IPS DF 6.9 (cell line): ENCODE measurements at regions not wholly inside any gene's neighbourhood (a gene's known extent, or its start where the extent isn't known, plus 50 kb on each side); places are given as distances from the start of the nearest gene placed in this dataset.
A peak's percentile ranks its signal among the peaks of the same experiment; 100 is the strongest.
"Not testable (repeated sequence)": the region's sequence is repeated elsewhere in the genome, so short reads cannot be mapped to it uniquely, and the experiment has no call there.

Source experiments
- DNase-seq: peaks from one replicate; pipeline ENCODE4 v3.0.0-alpha.2; 2013; ENCODE audit warnings: low read depth, low spot score
- H3K27ac ChIP-seq: one replicate; pipeline ENCODE4 v1.5.1; 2013; ENCODE audit warnings: low read length, control low read depth
- H3K27me3 ChIP-seq: 2 replicates; pipeline ENCODE4 v1.6.1; 2013; ENCODE audit warnings: mild to moderate bottlenecking, low read length; ENCODE audit not compliant: control insufficient read depth, insufficient read depth
- H3K36me3 ChIP-seq: 2 replicates; pipeline ENCODE4 v1.6.1; 2013; ENCODE audit warnings: low read length; ENCODE audit not compliant: control insufficient read depth, insufficient read depth
- H3K4me1 ChIP-seq: 2 replicates; pipeline ENCODE4 v1.6.1; 2013; ENCODE audit warnings: low read length; ENCODE audit not compliant: control insufficient read depth, insufficient read depth
- H3K4me3 ChIP-seq: 2 replicates; pipeline ENCODE4 v1.5.1; 2013; ENCODE audit warnings: mild to moderate bottlenecking, low read length
- H3K9me3 ChIP-seq: 2 replicates; pipeline ENCODE4 v1.6.1; 2013; ENCODE audit warnings: low read length, inconsistent platforms; ENCODE audit not compliant: control insufficient read depth, insufficient read depth
- WGBS: extraction: QIAGEN DNeasy Blood & Tissue Kit; methylation state at CpG from one replicate; pipeline ENCODE4 v1.1.7; 2013; ENCODE audit warnings: mixed read lengths, missing lambda C conversion rate; ENCODE audit not compliant: insufficient read length, insufficient coverage; 5-methylcytosine and 5-hydroxymethylcytosine counted together

DNA sequence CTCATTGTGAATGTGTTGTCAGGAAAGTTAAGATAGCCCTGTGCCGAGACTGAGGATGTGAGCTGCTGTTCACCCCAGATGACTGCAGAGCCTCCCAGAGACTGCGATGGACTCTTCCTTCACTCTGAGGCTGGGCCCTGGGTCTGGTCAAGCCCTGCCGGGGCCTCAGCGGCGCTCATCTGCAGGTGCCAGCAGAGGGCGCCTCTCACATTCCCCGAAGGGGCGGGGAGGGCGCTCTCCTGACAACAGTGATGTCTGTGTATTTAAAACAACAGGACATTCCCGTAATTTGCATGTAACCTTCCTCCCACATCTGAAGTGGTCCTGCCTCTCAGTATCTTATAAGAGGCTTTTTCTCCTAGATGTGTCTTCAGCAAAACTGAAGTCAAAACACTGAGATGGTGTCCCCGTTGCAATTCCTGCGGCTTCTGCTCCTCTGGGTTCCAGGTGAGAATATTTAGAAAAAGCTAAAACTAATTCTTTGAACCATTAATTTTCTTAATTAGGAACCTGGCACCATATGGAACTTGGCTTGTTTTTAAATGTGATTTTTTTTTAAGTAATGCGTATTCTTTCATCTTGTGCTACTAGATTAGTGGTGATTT, 1377.9 kb downstream of the RPIA start:
- Histone ChIP-seq H3K27ac (no peak overlapping the region), H3K36me3 (no peaks in the 10 kb centered on the region), H3K9me3 (peaks cover 7% of the 10 kb centered on the region), H3K4me1 (no peaks in the 10 kb centered on the region), H3K27me3 (no peaks in the 10 kb centered on the region), H3K4me3 (no peak overlapping the region)
- no CpG with 5 or more reads among the region's 13 CpGs for WGBS
- DNase-seq: peak; percentile 13

DNA sequence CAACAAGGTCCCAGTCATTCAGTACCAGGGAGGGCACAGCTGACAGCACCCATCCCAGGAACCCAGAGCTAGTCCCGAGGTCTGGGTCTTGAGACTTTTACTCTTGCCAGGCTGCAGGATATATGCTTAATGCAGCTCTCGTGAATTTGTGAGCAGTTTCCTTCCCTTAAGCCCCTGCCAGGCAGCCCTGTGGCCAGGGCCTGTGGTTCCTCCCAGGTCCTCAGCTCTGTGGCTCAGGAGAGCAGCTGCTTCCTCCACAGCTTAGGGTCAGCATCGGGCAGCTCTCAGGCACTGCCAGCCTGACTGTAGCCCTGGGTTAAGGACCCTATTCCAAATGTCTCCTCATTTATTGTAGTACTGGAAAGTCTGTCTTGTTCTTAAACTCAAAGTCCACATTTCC, 1384.8 kb downstream of the RPIA start:
- no peaks in the 10 kb centered on the region for H3K36me3 ChIP-seq
- DNase-seq: no peak
- no CpG with 5 or more reads among the region's 3 CpGs for WGBS
- no peak overlapping the region for H3K27ac ChIP-seq
- no peak overlapping the region for H3K4me3 ChIP-seq
- H3K27me3 ChIP-seq: no peaks in the 10 kb centered on the region
- H3K9me3 ChIP-seq: peaks cover 5% of the 10 kb centered on the region
- H3K4me1 ChIP-seq: no peaks in the 10 kb centered on the region

DNA sequence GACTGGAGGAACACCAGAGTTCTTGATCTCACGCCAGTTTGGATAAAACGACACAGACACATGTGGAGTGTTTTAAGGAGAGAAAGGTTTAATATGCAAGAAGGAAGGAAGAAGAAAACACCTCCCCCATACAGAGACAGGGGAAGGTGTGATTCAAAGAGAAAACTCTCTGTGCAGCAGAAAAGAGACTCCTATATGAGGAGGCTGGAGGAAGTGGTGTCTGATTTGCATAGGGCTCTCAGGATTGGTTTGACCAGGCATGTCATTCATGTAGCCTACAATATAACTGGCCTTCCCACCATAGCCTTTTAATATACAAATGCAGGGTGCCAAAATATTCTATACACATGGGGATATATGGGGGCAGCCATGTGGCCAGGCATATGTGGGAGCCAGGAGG, 1386.5 kb downstream of the RPIA start:
- Histone ChIP-seq H3K36me3 (no peaks in the 10 kb centered on the region), H3K4me3 (no peak overlapping the region), H3K27ac (no peak overlapping the region), H3K27me3 (no peaks in the 10 kb centered on the region), H3K9me3 (peaks cover 2% of the 10 kb centered on the region), H3K4me1 (no peaks in the 10 kb centered on the region)
- DNase-seq: no peak
- no CpG with 5 or more reads among the region's 2 CpGs for WGBS

DNA sequence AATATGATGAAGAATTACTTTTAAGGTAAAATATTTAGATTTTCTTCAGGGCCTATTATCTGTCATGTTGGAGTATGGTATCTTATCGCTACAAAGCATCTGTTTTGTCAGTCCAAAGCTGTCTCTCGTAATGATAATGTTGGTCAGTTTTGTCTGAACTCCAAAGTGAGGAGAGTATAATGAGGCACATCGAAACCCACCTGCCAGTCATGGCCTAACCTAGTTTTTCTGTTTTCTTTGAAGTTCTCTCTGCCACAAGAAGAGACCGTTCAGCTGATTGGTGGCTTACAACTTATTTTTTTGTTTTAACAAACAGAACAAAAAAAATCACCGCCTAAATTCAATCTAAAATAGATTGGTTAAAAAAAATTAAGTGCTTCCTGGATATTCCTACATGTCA, 1387.9 kb downstream of the RPIA start:
- DNase-seq: no peak
- no peaks in the 10 kb centered on the region for H3K4me1 ChIP-seq
- no peak overlapping the region for H3K27ac ChIP-seq
- H3K36me3 ChIP-seq: no peaks in the 10 kb centered on the region
- WGBS: no CpG with 5 or more reads among the region's 5 CpGs
- no peaks in the 10 kb centered on the region for H3K9me3 ChIP-seq
- H3K4me3 ChIP-seq: no peak overlapping the region
- no peaks in the 10 kb centered on the region for H3K27me3 ChIP-seq

DNA sequence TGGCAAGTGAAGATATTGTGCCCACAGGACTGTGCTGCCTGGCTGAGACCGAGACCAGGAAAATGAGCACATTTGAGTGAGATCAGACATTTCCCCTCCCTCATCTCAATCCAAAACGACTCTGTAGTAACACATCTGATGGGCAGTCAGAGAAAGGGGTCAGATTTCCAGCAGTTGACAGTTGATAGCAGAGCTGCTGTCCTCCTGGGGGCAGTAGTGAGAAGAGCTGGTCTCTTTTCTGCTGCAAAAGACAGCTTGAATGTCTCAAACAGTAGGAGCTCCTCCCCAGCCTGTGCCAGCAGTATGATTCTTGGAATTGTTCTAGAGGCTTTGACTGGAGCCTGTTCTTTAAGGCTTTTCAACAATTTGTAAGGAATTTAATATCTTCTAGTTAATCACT, 1396.3 kb downstream of the RPIA start:
- H3K4me1 ChIP-seq, H3K27ac ChIP-seq, H3K36me3 ChIP-seq, H3K4me3 ChIP-seq, DNase-seq, H3K9me3 ChIP-seq, H3K27me3 ChIP-seq: not testable (repeated sequence)
- WGBS: no CpG with 5 or more reads among the region's 2 CpGs

DNA sequence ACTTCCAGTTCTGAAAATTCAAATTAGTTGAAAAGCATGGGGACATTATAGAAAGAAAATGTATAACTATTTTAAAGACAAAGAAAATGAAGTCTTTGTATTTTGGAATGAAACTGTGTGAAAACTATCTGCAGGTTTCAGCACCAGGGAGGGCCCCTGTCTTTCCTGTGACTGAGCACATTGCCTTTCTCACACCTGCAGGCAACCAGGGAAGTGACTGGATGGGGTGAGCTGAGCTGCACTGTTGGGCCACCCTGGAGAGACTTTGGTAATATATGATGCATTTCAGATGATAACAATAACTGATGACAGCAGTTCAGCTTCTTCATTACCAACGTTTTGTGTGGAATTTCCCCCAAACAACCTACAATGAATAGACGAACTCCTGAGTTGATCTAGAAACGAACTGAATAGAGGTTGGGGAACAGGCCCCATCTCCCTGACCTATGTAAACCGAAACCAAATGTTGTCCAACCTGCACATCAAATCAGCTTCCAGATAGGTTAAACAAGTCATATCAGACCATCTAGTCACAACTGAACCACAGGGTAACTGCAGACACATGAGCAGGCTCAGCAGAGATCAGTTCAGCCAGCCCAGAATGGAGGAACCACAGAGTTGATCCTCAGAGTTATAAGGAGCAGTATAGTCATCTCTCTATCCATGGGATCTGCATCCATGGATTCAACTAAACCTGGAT, 1402.2 kb downstream of the RPIA start:
- no CpG with 5 or more reads among the region's 4 CpGs for WGBS
- H3K27ac ChIP-seq, H3K9me3 ChIP-seq, DNase-seq, H3K4me3 ChIP-seq, H3K36me3 ChIP-seq, H3K27me3 ChIP-seq, H3K4me1 ChIP-seq: not testable (repeated sequence)

DNA sequence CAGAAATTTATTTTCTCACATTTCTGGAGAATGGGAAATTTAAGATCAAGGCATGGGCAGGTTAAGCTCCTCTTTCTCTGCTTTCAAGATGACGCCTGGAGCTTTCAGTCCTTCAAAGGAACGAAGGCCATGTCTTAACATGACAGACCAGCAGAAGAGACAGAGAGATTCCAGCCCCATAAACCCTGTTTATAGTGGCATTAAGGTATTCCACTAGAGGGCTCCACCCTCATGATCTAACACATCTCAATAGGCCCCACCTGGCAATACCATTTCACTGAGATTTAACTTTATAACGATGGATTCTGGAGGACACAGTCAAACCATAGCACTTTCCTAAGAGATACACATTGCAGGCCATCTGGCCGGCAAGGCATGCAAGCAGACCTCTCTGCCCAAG, 1406.1 kb downstream of the RPIA start:
- H3K27me3 ChIP-seq, DNase-seq, H3K27ac ChIP-seq, H3K36me3 ChIP-seq, H3K4me3 ChIP-seq, H3K9me3 ChIP-seq, H3K4me1 ChIP-seq: not testable (repeated sequence)
- WGBS: no CpG with 5 or more reads among the region's 4 CpGs

DNA sequence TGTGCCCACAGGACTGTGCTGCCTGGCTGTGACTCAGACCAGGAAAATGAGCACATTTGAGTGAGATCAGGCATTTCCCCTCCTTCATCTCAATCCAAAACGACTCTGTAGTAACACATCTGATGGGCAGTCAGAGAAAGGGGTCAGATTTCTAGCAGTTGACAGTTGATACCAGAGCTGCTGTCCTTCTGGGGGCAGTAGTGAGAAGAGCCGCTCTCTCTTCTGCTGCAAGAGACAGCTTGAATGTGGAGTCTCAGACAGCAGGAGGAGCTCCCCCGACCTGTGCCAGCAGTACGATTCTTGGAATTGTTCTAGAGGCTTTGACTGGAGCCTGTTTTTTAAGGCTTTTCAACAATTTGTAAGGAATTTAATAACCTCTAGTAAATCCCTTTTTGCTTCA, 1413.7 kb downstream of the RPIA start:
- not testable (repeated sequence) for H3K27me3 ChIP-seq, H3K36me3 ChIP-seq, H3K9me3 ChIP-seq, H3K4me3 ChIP-seq, H3K27ac ChIP-seq, H3K4me1 ChIP-seq
- no CpG with 5 or more reads among the region's 4 CpGs for WGBS
- DNase-seq: peak; percentile 7

DNA sequence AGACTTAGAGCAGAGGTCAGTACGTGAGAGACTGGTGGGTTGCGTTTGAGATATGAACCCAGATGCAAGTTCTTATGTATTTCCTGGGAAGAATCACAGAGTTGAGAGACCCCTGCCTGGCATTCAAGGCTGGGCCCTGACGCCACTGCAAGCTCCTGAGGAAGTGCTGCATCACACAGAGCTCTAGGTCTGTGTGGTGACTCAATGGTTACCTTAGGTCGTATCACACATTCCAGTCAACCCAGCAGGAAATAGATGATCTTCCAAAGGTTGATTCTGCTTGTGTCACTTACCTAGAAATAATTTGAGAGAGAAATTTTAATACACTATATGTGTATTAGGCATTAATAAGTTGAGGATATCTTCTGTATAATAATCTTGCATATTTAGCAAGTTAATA, 1431.9 kb downstream of the RPIA start:
- H3K36me3 ChIP-seq, H3K4me3 ChIP-seq, H3K27ac ChIP-seq, H3K27me3 ChIP-seq, H3K9me3 ChIP-seq, DNase-seq, H3K4me1 ChIP-seq: not testable (repeated sequence)
- no CpG with 5 or more reads among the region's 4 CpGs for WGBS

DNA sequence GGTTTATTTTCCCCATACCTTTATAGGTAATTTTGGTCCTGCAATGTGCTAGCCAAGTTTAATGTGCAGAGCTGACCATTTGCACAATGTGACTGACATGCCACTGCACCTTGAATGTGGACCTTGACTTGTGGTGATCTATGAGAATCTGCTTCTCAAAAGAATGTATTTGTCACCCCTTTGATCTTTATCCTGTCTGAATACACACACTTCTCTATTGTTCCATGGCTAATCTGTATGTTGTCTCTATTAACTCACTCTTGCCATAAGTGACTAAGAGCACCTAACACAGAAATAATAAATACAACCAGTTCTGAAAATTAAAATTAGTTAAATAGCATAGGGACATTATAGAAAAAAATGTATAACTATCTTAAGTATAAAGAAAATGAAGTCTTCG, 1447.6 kb downstream of the RPIA start:
- not testable (repeated sequence) for H3K27ac ChIP-seq, DNase-seq, H3K4me1 ChIP-seq, H3K4me3 ChIP-seq, H3K9me3 ChIP-seq, H3K27me3 ChIP-seq, H3K36me3 ChIP-seq
- no CpG with 5 or more reads among the region's 1 CpG for WGBS

DNA sequence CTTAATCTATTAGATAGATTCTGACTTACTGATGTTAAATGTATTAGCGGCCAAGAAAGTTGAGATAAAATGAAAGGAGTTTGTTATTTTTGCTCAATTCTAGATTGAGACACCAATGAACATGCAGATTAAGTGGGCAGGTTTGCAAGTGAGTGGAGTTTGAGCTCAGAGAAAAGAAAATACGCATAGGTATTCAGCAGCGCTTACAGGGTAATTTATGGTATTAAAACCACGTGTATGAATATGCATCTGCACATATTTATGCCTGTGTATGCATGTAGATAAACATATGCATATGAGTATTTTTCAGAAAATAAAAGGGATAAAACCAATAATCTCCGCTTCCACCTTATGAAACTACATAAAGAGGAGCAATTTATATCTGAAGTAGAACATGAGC, 1450.1 kb downstream of the RPIA start:
- H3K9me3 ChIP-seq, H3K27me3 ChIP-seq, H3K27ac ChIP-seq, DNase-seq, H3K36me3 ChIP-seq, H3K4me3 ChIP-seq, H3K4me1 ChIP-seq: not testable (repeated sequence)
- WGBS: no CpG with 5 or more reads among the region's 5 CpGs
